ENCODE measurements at regions not wholly inside any gene's neighbourhood (a gene's known extent, or its start where the extent isn't known, plus 50 kb on each side); places are given as distances from the start of the nearest gene placed in this dataset.
"Not testable (repeated sequence)": the region's sequence is repeated elsewhere in the genome, so short reads cannot be mapped to it uniquely, and the experiment has no call there.

DNA sequence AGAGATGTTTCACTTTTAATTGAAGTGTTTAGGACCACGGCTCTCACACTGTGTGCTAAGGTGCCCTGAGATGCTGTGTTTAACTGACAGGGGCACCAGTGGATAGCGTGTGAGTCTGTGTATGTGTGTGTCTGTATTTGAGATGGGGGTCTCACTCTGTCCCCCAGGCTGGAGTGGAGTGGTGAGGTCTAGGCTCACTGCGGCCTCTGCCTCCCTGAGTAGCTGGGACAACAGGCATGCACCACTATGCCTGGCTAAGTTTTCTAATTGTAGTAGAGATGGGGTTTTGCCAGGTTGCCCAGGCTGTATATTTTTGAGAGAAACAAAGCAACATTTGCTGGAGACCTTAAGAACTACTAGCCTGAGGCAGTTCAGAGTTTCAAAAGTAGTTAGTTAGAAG, 80.6 kb upstream of the ZNF337 start:
- in situ Hi-C loops (cut with MboI; ENCODE audit: low sequenced_read_pairs); H3K27me3 ChIP-seq (ENCODE audit: low read depth); H3K4me1 ChIP-seq; H3K4me3 ChIP-seq; H3K9me3 ChIP-seq; DNase-seq (ENCODE audit: low spot score in 2 of 2); H3K36me3 ChIP-seq (replicated peaks): not testable (repeated sequence)

- H3K27me3 ChIP-seq (ENCODE audit: low read depth); H3K9me3 ChIP-seq; H3K4me3 ChIP-seq; H3K36me3 ChIP-seq (replicated peaks); H3K4me1 ChIP-seq; in situ Hi-C loops (cut with MboI; ENCODE audit: low sequenced_read_pairs); DNase-seq (ENCODE audit: low spot score in 2 of 2): not testable (repeated sequence)
Measured at GRCh38 chr20:25774711-25775110, 78.1 kb upstream of the ZNF337 start.

GRCh38 chr20:25774203-25774602, 77.5 kb upstream of the ZNF337 start:
- H3K4me3 ChIP-seq; DNase-seq (ENCODE audit: low spot score in 2 of 2); H3K36me3 ChIP-seq (replicated peaks); H3K27me3 ChIP-seq (ENCODE audit: low read depth); H3K4me1 ChIP-seq; in situ Hi-C loops (cut with MboI; ENCODE audit: low sequenced_read_pairs); H3K9me3 ChIP-seq: not testable (repeated sequence)

DNA sequence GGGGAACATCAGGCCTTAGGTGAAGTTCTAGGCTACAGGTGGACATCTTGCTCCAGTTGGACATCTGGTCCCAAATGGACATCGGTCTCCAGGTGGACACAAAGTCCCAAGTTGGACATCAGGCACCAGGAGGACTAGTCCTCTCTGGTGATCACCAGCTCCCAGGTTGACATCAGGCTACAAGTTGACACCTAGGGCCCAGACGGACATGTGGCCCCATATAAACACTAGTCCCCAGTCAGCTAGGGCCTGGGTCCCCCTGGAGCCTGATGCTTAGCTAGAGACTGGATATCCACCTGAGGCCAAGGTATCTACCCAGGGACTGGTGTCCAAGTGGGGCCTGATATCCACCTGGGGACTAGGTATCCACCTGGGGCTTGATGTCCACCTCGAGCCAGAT, 75.8 kb upstream of the ZNF337 start:
- in situ Hi-C loops (cut with MboI; ENCODE audit: low sequenced_read_pairs); DNase-seq (ENCODE audit: low spot score in 2 of 2); H3K36me3 ChIP-seq (replicated peaks); H3K4me3 ChIP-seq; H3K4me1 ChIP-seq; H3K27me3 ChIP-seq (ENCODE audit: low read depth); H3K9me3 ChIP-seq: not testable (repeated sequence)

DNA sequence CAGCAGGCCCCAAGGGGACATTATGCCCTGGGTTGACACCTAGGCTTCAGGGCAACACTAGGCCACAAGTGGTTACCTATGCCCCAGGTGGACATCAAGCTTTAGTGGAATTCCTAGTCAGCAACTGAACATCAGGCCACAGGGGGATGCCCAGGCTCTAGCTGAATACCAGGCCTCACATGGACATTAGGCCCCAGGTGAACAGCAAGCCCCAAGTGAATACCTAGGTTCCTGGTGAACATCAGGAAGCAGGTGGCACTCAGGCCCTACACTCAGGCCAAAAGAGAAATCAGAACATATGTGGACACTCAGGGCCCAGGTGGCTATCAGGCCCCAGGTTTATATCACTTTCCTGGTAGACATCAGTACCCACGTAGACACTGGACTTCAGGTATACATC, 75.2 kb upstream of the ZNF337 start:
- H3K4me1 ChIP-seq; in situ Hi-C loops (cut with MboI; ENCODE audit: low sequenced_read_pairs); DNase-seq (ENCODE audit: low spot score in 2 of 2); H3K36me3 ChIP-seq (replicated peaks); H3K27me3 ChIP-seq (ENCODE audit: low read depth); H3K4me3 ChIP-seq; H3K9me3 ChIP-seq: not testable (repeated sequence)

- DNase-seq (ENCODE audit: low spot score in 2 of 2): no peak
Measured at GRCh38 chr20:25761596-25761995, 64.9 kb upstream of the ZNF337 start.

DNA sequence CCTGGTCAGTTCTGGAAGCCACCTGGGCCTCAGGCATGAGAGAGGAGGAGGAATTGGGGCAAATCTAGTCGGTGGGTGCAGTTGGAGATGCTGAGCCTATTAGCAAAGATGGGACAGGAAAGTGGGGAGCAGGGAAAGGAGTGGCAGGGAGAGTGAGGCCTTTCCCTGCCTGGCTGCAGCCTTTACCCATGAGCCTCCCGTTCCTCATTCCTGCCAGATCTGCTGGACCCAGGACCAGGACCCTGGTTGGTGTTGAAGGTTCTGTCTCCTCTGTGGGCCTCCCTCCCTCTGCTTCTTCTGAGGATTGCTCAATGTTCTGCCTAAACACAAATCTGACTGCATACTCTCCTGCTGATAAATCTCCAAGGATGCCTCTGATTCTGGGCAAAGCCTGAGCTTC, 64.4 kb upstream of the ZNF337 start:
- in situ Hi-C loops (cut with MboI; ENCODE audit: low sequenced_read_pairs); DNase-seq (ENCODE audit: low spot score in 2 of 2); H3K36me3 ChIP-seq (replicated peaks); H3K4me1 ChIP-seq; H3K4me3 ChIP-seq; H3K27me3 ChIP-seq (ENCODE audit: low read depth); H3K9me3 ChIP-seq: not testable (repeated sequence)

More at GRCh38 chr20:25761596-25761995, 64.9 kb upstream of the ZNF337 start:
- H3K36me3 ChIP-seq (replicated peaks): no peaks in the 10 kb centered on the region
- no peaks in the 10 kb centered on the region for H3K27me3 ChIP-seq (ENCODE audit: low read depth)
- H3K9me3 ChIP-seq: no peaks in the 10 kb centered on the region
- no peak overlapping the region for H3K4me3 ChIP-seq
- in situ Hi-C loops (cut with MboI; ENCODE audit: low sequenced_read_pairs): no loop called here
- H3K4me1 ChIP-seq: no peaks in the 10 kb centered on the region

- Histone ChIP-seq H3K27me3 (ENCODE audit: low read depth) (no peaks in the 10 kb centered on the region), H3K4me1 (no peaks in the 10 kb centered on the region), H3K9me3 (no peaks in the 10 kb centered on the region), H3K4me3 (no peak overlapping the region), H3K36me3 (replicated peaks) (no peaks in the 10 kb centered on the region)
- DNase-seq (ENCODE audit: low spot score in 2 of 2): no peak
- in situ Hi-C loops (cut with MboI; ENCODE audit: low sequenced_read_pairs): no loop called here
Measured at GRCh38 chr20:25750765-25751696, 54.4 kb upstream of the ZNF337 start.

DNA sequence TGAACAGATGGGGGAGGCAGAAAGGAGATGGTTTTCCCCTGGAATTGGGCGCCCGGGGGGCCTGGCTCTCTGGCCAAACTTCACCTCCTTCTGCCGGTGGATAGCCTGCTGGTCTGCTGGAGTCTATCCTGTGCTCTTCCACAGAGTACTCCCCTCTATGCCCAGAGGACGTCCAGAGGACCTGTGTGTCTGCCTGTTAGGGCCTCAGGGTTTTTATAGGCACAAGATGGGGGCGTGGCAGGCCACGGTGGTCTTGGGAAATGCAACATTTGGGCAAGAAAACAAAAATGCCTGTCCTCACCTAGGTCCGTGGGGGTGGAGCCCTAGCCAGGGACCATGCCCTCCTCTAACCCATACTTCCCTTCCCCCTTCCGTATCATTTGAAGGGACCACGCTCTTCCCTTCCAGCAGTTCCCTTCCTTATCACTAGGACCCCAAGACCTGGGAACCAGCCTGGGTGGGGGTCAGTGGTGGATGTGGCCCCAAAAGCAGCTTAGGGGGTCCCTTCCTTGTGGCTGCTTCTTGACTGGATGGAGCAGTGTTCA, 53.6 kb upstream of the ZNF337 start:
- H3K4me1 ChIP-seq: no peaks in the 10 kb centered on the region
- H3K27me3 ChIP-seq (ENCODE audit: low read depth): no peaks in the 10 kb centered on the region
- in situ Hi-C loops (cut with MboI; ENCODE audit: low sequenced_read_pairs): no loop called here
- H3K36me3 ChIP-seq (replicated peaks): no peaks in the 10 kb centered on the region
- no peak overlapping the region for H3K4me3 ChIP-seq
- DNase-seq (ENCODE audit: low spot score in 2 of 2): no peak
- no peaks in the 10 kb centered on the region for H3K9me3 ChIP-seq

GRCh38 chr20:25749649-25750048, 53.0 kb upstream of the ZNF337 start:
- in situ Hi-C loops (cut with MboI; ENCODE audit: low sequenced_read_pairs): no loop called here
- no peak for DNase-seq (ENCODE audit: low spot score in 2 of 2)
- H3K27me3 ChIP-seq (ENCODE audit: low read depth): no peaks in the 10 kb centered on the region
- no peak overlapping the region for H3K4me3 ChIP-seq
- no peaks in the 10 kb centered on the region for H3K9me3 ChIP-seq
- H3K4me1 ChIP-seq: no peaks in the 10 kb centered on the region
- H3K36me3 ChIP-seq (replicated peaks): no peaks in the 10 kb centered on the region

Data from HAP-1 (cell line).